Left lung (tissue), 4 donors: ENCODE measurements at regions not wholly inside any gene's neighbourhood (a gene's known extent, or its start where the extent isn't known, plus 50 kb on each side); places are given as distances from the start of the nearest gene placed in this dataset.

Experiments
- ATAC-seq: fragments of 200-7000 bp; cut with Tn5 transposase; one replicate; pipeline ENCODE4 v1.9.1; 2020; ENCODE audit warnings: moderate library complexity
- DNase-seq, 4 donors: peaks; one replicate each; pipeline ENCODE4 v3.0.0-alpha.2; 2013 to 2020
- H3K27ac ChIP-seq, 2 donors: fragments of 200-600 bp; sonication (generic) in 1 of 2; one replicate each; pipeline versions ENCODE4 v1.5.0 to v1.8.0; 2020 to 2021
- H3K27me3 ChIP-seq, 2 donors: fragments of 200-600 bp; sonication (generic) in 1 of 2; one replicate each; pipeline versions ENCODE4 v1.5.0 to v1.8.0; 2020 to 2021
- H3K36me3 ChIP-seq, 2 donors: fragments of 200-600 bp; sonication (generic) in 1 of 2; one replicate each; pipeline versions ENCODE4 v1.5.0 to v1.8.0; 2020 to 2021
- H3K4me1 ChIP-seq, 2 donors: fragments of 200-600 bp; one replicate each; pipeline ENCODE4 v1.8.0; 2021
- H3K4me3 ChIP-seq, 2 donors: fragments of 200-600 bp; sonication (generic) in 1 of 2; one replicate each; pipeline versions ENCODE4 v1.5.0 to v1.8.0; 2020 to 2021; ENCODE audit warnings: mild to moderate bottlenecking in 1 of 2
- H3K9me3 ChIP-seq, 2 donors: fragments of 200-600 bp; sonication (generic) in 1 of 2; one replicate each; pipeline versions ENCODE4 v1.5.0 to v1.8.0; 2020 to 2021
- intact Hi-C, 2 donors: fragments of 100-400 bp; cut with DNase I; formaldehyde crosslinking; loops; one replicate each; pipeline versions ENCODE4 v1.11.2 to v1.14.2; 2022
- TF ChIP-seq, protein P1 (sequence below), 2 donors: fragments of 200-600 bp; sonication (generic) in 1 of 2; IDR thresholded peaks; one replicate each; pipeline versions ENCODE4 v1.5.0 to v1.8.0; 2021; ENCODE audit warnings: antibody characterized with exemption in 2 of 2
- donor health status: DM: no; HTN: yes; CAD: no.
- donor health status: DM: no; HTN: no; CAD: no.

DNA sequence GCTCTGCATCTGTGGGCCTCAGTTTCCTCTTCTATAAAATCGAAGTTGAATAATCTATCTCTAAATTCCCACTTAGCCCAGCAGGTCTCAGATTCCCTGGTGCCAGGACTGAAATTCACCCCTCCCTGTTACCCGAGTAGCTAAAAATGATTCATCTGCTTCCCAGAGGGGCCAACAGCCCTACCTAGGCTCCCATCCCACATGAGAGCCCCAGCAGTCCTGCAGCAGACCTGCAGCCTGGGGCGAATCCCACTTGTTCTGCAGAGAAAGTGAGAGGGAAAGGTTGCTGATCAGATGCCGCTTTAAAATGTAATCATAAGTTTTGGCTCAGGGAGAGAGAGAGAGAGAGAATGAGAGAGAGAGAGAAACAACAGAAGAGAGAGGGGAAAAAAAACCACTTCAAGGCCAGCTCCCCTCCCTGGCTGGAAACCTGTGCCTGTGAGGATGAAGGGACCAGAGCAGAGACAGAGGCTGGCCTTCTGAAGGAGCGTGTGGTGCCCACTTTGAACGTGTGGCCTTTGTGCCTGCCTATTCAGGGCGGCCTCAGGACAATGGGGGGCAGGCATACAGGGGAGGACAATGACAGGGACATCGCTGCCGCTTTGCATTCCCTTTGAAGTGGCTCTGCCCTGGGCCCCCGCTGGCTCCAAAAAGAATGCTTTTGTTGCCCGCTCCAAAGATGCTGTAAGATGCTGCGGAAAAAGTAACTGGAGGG lies 85.2 kb upstream of the NKD1 start:
- TF ChIP-seq, protein P1, sequence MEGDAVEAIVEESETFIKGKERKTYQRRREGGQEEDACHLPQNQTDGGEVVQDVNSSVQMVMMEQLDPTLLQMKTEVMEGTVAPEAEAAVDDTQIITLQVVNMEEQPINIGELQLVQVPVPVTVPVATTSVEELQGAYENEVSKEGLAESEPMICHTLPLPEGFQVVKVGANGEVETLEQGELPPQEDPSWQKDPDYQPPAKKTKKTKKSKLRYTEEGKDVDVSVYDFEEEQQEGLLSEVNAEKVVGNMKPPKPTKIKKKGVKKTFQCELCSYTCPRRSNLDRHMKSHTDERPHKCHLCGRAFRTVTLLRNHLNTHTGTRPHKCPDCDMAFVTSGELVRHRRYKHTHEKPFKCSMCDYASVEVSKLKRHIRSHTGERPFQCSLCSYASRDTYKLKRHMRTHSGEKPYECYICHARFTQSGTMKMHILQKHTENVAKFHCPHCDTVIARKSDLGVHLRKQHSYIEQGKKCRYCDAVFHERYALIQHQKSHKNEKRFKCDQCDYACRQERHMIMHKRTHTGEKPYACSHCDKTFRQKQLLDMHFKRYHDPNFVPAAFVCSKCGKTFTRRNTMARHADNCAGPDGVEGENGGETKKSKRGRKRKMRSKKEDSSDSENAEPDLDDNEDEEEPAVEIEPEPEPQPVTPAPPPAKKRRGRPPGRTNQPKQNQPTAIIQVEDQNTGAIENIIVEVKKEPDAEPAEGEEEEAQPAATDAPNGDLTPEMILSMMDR (IDR thresholded peaks at IDR 0.05) = no peak
- DNase-seq (no peak), ATAC-seq (no peak)
- no peak overlapping the region for H3K27ac ChIP-seq
- H3K36me3 ChIP-seq = no peaks in the 10 kb centered on the region
- peaks cover 5 to 89% of the 10 kb centered on the region in 2 donors for H3K27me3 ChIP-seq
- peaks cover 4 to 5% of the 10 kb centered on the region in 2 donors for H3K4me1 ChIP-seq
- H3K4me3 ChIP-seq = no peak overlapping the region
- intact Hi-C loops = no loop called here
- no peaks in the 10 kb centered on the region for H3K9me3 ChIP-seq

DNA sequence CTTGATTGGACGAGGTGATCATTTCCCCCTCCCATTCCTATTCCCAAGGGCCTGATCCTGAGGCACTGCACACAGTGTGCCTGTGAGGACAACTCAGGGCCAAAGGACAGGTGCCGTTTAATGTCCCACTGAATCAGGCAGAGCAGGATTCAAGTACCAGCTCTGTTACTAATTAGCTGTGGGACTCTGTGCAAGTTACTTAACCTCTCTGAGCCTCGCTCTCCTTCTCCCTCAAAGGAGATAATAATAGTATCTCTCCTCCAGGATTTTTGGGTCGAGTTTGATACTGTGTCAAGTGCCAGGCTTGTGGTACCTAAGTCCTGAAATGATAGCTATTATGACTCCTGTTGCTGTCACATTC lies 86.8 kb upstream of the NKD1 start:
- no peak for ATAC-seq
- H3K36me3 ChIP-seq = no peaks in the 10 kb centered on the region
- TF ChIP-seq, protein P1 (IDR thresholded peaks at IDR 0.05) = no peak
- no peak overlapping the region for H3K4me3 ChIP-seq
- intact Hi-C loops = no loop called here
- peaks cover 0 to 5% of the 10 kb centered on the region in 2 donors for H3K4me1 ChIP-seq
- DNase-seq = no peak
- no peak overlapping the region for H3K27ac ChIP-seq
- no peaks in the 10 kb centered on the region for H3K9me3 ChIP-seq
- H3K27me3 ChIP-seq = peaks cover 3 to 81% of the 10 kb centered on the region in 2 donors

DNA sequence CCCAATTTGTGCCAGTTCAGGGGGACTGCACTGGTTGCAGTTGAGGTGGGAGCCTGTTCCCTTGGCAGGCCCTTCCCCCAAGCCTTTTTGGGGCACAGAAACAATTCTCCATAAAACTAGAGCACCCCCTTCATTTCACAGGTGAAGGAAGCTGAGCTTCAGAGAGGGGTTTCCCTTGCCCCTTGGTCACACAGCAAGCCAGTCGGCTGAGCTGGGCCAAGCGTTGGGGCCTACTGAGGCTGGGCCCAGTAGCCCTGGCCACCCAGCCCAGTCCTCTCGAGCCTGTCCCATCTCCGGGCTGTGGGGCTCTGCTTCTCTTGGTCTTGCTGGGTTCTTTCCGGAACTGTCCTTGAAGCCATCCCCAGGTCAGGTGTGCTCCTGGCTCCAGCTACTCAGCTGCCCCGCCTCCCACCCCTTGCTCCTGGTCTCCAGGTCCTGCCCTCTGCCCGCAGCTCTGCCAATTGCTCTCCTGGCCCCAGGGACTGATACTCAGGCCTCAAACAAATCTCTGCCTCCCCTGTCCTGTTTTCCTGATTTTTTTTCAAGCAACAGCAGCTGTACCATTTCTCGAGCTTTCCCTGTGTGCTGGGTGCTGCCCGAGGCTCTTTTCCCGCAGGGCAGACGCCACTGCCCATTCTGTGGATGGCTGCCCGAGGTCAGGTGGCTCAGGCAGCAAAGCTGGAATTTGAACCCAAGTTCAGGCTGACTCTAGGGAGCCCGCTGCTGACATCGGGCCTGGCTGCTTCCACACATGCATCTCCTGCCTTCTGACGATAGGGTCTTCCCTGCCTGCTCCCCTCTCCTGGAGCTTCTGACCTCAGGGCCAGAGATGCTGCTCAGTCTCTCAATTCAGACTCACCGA lies 87.4 kb upstream of the NKD1 start:
- ATAC-seq = no peak
- TF ChIP-seq, protein P1 (IDR thresholded peaks at IDR 0.05) = no peak
- Histone ChIP-seq H3K9me3 (no peaks in the 10 kb centered on the region), H3K4me3 (no peak overlapping the region), H3K4me1 (peaks cover 0 to 5% of the 10 kb centered on the region in 2 donors), H3K36me3 (no peaks in the 10 kb centered on the region), H3K27me3 (peaks cover 3 to 80% of the 10 kb centered on the region in 2 donors), H3K27ac (no peak overlapping the region)
- intact Hi-C loops = no loop called here
- no peak for DNase-seq

DNA sequence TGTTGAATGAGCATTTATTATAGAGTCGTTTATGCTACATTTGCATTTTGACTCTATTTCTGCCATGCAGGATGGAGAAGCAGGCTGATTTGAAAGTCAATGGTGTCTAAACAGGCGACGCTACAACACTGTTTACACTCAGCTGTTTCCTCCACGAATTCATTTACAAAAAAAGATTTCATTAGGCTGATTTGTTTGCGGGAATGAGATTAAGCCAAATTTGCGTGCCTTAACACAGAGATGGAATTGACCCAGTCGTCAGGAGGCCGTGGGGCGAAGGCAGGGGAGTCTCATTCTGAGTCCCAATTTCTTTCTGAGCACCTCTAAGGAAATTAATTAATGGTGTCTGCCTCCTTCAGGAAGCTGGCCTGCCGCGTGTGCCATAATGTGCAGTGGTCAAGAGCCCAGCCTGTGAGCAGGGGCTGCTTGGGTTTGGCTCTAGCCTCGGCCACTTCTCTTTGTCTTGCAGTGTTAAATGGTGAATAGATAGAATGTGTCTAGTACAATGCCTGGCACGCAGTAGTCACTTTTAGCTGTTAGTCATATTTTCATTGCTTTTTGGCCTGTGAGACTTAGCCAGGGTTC lies 88.6 kb upstream of the NKD1 start:
- TF ChIP-seq, protein P1 (IDR thresholded peaks at IDR 0.05) = no peak
- H3K36me3 ChIP-seq = no peaks in the 10 kb centered on the region
- no peak overlapping the region for H3K27ac ChIP-seq
- no peak for DNase-seq
- H3K4me1 ChIP-seq = peaks cover 0 to 5% of the 10 kb centered on the region in 2 donors
- H3K9me3 ChIP-seq = no peaks in the 10 kb centered on the region
- intact Hi-C loops = no loop called here
- no peak overlapping the region for H3K4me3 ChIP-seq
- ATAC-seq = no peak
- H3K27me3 ChIP-seq = peaks cover 3 to 68% of the 10 kb centered on the region in 2 donors
